NT2/D1 (cell line): ENCODE measurements at regions not wholly inside any gene's neighbourhood (a gene's known extent, or its start where the extent isn't known, plus 50 kb on each side); places are given as distances from the start of the nearest gene placed in this dataset.

ENCODE experiments used
- YY1 ChIP-seq: IDR thresholded peaks from 2 replicates; pipeline ENCODE4 v1.6.1; 2011; ENCODE audit not compliant: insufficient read length, insufficient read depth
- ZNF274 ChIP-seq: IDR thresholded peaks from 2 replicates; pipeline ENCODE4 v1.6.1; 2011; ENCODE audit warnings: mild to moderate bottlenecking, low read depth, low read length

DNA sequence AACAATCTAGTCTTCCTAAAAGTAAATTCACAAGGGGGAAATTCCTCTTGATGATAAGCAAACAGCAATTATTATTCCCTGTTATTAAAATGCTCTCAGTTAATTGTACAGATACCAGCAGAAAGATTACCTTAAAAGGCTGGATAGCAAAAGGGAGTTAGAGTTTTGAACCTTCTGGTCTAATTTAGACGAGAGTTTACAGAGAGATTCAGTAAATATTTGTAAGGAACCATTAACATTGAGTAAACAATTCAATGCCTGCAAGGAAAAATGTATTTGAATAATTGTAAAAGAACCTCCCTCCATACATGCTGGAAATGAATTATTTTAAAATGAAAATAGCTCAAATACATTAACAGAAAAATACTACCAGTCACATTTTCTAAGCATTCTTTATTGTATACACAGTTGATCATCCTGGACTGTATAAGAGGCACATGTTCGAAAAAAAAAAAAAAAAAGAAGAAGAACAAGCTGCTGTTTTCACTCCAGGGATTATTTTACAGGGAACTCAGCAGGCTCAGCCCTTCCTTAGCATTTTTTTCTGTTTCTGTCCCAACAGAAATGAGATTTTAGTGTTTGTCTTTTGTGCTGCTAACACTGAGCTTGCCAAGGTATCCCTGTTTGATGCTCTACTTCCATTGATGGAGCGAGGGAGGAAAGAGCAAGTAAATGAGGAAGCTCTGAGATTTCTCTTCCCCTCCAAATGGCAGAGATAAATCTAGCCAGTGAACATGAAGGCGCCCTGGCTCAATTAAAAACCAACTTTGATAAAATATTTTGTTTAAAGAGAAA is 141.1 kb downstream of the ENC1 start:
- TF ChIP-seq YY1 = no peak
- TF ChIP-seq ZNF274 = no peak
